Neural crest cell (in vitro differentiated cells): ENCODE measurements at regions not wholly inside any gene's neighbourhood (a gene's known extent, or its start where the extent isn't known, plus 50 kb on each side); places are given as distances from the start of the nearest gene placed in this dataset.

Experiments used
- DNase-seq: peaks from one replicate; pipeline ENCODE4 v3.0.0; 2021; ENCODE audit warnings: low read depth, mixed read lengths, low spot score
- H3K27ac Mint-ChIP-seq: one replicate; pipeline ENCODE4 v1.8.0; 2021; ENCODE audit warnings: mild to moderate bottlenecking, mixed read lengths; ENCODE audit not compliant: unreplicated experiment
- H3K27me3 Mint-ChIP-seq: 2 replicates; pipeline ENCODE4 v1.8.0; 2021; ENCODE audit warnings: low read depth, mild to moderate bottlenecking, mixed read lengths
- H3K36me3 Mint-ChIP-seq: 2 replicates; pipeline ENCODE4 v1.8.0; 2021; ENCODE audit warnings: low read depth, mild to moderate bottlenecking, mixed read lengths
- H3K4me1 Mint-ChIP-seq: 2 replicates; pipeline ENCODE4 v1.8.0; 2021; ENCODE audit warnings: mixed read lengths
- H3K4me3 Mint-ChIP-seq: one replicate; pipeline ENCODE4 v1.8.0; 2021; ENCODE audit warnings: mild to moderate bottlenecking, mixed read lengths
- H3K9me3 Mint-ChIP-seq: 2 replicates; pipeline ENCODE4 v1.8.0; 2021; ENCODE audit warnings: mixed read lengths
- TF ChIP-seq, protein P1 (sequence below): fragments of 200-600 bp; sonication (generic); conservative IDR thresholded peaks from 2 replicates; pipeline ENCODE4 v1.5.0; 2021; ENCODE audit warnings: antibody characterized with exemption, mild to moderate bottlenecking

DNA sequence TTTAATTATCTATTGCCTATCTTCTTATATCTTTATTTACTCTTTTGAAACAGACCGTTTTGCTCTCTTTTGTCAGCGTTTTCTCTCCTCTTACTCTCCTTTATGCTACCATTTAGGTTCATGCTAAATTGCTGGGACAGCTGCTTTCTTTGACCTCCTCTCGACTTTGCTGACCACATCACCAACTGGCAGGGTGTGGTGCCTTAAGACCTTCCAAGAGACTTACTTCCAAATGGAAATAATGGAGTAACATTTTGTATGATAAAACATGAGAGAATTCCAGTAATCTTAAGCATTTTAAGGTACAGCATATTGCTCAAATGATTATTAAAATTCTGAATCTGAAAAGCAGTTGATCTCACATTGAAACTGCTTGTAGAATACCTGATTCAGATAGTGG, 71.5 kb upstream of the MEF2C start:
- Mint-ChIP-seq H3K9me3 (no peaks in the 10 kb centered on the region), H3K36me3 (no peaks in the 10 kb centered on the region), H3K4me1 (no peaks in the 10 kb centered on the region), H3K4me3 (no peak overlapping the region), H3K27ac (no peak overlapping the region), H3K27me3 (no peaks in the 10 kb centered on the region)
- TF ChIP-seq, protein P1, sequence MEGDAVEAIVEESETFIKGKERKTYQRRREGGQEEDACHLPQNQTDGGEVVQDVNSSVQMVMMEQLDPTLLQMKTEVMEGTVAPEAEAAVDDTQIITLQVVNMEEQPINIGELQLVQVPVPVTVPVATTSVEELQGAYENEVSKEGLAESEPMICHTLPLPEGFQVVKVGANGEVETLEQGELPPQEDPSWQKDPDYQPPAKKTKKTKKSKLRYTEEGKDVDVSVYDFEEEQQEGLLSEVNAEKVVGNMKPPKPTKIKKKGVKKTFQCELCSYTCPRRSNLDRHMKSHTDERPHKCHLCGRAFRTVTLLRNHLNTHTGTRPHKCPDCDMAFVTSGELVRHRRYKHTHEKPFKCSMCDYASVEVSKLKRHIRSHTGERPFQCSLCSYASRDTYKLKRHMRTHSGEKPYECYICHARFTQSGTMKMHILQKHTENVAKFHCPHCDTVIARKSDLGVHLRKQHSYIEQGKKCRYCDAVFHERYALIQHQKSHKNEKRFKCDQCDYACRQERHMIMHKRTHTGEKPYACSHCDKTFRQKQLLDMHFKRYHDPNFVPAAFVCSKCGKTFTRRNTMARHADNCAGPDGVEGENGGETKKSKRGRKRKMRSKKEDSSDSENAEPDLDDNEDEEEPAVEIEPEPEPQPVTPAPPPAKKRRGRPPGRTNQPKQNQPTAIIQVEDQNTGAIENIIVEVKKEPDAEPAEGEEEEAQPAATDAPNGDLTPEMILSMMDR: no peak
- no peak for DNase-seq

DNA sequence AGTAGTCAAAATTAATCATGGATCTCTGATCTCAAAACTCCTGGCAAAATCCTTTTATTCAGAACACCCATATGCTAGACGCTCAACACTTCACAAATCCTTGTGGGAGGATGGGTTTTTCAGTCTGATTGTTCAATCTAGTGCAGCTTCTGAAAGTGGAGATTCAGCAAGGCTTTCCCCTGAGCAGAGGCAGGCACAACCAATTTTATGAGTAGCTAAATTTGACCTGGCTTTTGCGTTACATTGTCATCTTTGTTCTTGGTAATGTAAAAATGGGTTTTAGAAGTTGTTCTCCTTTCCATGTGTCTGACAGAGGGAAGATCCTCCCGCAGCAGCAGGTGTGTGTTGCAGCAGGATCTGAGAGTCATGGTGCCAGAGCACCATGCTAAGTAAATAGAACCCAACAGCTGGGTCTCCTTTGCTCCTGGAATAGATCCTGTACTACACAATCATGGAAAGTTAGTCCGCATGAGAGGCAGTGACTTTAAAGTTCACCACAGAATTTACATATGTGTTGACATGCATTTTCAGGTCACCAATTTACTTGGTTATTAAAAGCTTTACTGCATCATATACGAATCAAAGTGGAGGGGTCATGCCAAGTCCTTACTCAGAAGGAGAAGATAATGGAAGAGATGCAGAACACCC, 70.1 kb upstream of the MEF2C start:
- Mint-ChIP-seq H3K36me3 (no peaks in the 10 kb centered on the region), H3K27ac (no peak overlapping the region), H3K9me3 (no peaks in the 10 kb centered on the region), H3K4me3 (no peak overlapping the region), H3K27me3 (no peaks in the 10 kb centered on the region), H3K4me1 (peaks cover 3% of the 10 kb centered on the region)
- TF ChIP-seq, protein P1: no peak
- DNase-seq: no peak

DNA sequence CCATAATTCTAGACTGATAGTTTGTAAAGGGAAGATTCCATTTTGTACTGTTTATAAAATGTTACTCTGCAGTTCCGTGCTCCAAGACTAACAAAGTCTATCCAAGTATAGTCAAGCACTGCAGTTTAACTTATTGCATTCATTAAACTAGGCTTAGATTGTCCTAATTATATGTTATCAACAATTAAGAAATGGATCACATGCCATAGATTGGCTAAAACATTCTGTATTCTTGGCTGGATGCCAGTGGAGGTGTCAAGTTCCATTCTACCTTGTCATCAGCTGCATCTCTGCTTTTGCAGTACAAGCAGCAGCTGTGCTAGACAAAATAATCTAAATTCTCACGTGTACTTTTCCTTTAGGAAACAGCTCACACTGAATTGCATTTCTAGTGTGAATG, 69.4 kb upstream of the MEF2C start:
- no peak for DNase-seq
- no peaks in the 10 kb centered on the region for H3K36me3 Mint-ChIP-seq
- TF ChIP-seq, protein P1: no peak
- H3K9me3 Mint-ChIP-seq: no peaks in the 10 kb centered on the region
- H3K27me3 Mint-ChIP-seq: no peaks in the 10 kb centered on the region
- no peak overlapping the region for H3K27ac Mint-ChIP-seq
- no peak overlapping the region for H3K4me3 Mint-ChIP-seq
- H3K4me1 Mint-ChIP-seq: peaks cover 3% of the 10 kb centered on the region

DNA sequence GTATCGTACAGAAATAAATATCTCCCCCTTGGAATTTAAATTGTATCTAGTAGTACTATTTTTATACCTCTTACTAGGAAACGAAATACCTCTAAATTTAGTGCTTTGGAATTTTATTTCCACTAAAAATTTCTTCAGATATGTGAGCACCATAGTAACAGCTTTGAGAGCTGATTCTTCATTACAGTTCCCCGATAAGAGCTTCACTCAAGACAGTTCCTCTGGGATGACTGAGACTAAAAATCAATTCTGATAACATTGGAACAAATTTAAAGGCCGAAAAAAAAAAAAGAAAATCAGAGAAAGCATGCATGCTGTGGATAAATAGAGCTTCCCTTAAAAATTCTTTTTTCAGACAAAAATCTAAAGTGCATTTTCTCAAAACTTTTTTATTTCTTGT, 68.5 kb upstream of the MEF2C start:
- no peaks in the 10 kb centered on the region for H3K27me3 Mint-ChIP-seq
- no peak for DNase-seq
- H3K4me3 Mint-ChIP-seq: no peak overlapping the region
- no peaks in the 10 kb centered on the region for H3K9me3 Mint-ChIP-seq
- H3K4me1 Mint-ChIP-seq: peaks cover 3% of the 10 kb centered on the region
- TF ChIP-seq, protein P1: no peak
- H3K36me3 Mint-ChIP-seq: no peaks in the 10 kb centered on the region
- no peak overlapping the region for H3K27ac Mint-ChIP-seq

DNA sequence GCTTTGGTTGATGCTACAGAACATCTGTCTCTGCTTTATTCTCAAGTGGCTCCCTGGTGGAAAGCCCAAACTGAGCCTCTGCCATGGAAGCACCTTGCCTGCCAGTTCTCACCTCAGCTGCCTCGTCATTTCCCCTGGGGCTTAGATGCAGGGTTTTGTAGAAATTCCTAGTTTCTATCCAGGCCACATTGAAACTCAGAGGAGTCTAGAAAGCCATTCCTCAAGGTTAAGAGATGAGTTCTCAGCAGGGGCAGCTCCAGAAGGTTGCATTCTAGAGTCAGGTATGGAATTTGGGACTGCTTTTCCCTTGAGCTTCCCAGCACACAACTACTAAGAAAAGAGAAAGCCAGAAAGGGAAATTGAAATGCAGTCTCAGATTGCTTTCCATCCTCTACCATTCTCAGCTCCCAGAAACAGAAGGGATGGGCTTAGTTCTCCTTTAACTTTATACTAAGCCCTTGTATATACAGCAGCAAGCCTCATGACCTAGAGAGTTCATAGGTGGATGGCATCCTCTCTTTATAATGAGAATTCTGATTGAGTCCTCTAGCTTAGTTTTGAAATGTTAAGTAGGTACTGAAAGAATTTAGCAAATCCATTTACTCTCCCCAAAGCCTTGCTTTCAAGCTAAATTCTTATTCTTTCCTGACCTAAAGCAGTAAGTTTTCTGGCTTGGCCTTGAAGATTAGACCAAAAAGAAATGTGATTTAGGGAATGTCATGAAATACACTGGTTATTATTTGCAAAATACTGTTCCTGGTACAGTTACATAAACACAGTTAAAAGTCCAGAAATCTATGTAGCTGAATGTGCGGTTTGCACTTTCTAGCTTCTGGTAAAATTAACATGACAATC, 66.0 kb upstream of the MEF2C start:
- H3K36me3 Mint-ChIP-seq: no peaks in the 10 kb centered on the region
- no peak for DNase-seq
- TF ChIP-seq, protein P1: no peak
- no peaks in the 10 kb centered on the region for H3K27me3 Mint-ChIP-seq
- no peak overlapping the region for H3K4me3 Mint-ChIP-seq
- no peaks in the 10 kb centered on the region for H3K9me3 Mint-ChIP-seq
- peaks cover 7% of the 10 kb centered on the region for H3K4me1 Mint-ChIP-seq
- H3K27ac Mint-ChIP-seq: no peak overlapping the region
